HepG2 (cell line): ENCODE measurements at regions not wholly inside any gene's neighbourhood (a gene's known extent, or its start where the extent isn't known, plus 50 kb on each side); places are given as distances from the start of the nearest gene placed in this dataset.

Source experiments
- ATAC-seq: fragments of 200-7000 bp; cut with Tn5 transposase; 3 replicates; pipeline ENCODE4 v1.9.1; 2020; ENCODE audit warnings: mild to moderate bottlenecking, moderate library complexity
- BruUV-seq: library from RNA; stranded (reverse); fragments of 400-500 nt; replicated peaks from 2 replicates; lab custom pipeline; 2021; lab: Mats Ljungman, UMichigan
- CTCF ChIA-PET: fragments of 300-600 bp; formaldehyde crosslinking; extraction: SDS; loops from one replicate; lab custom pipeline; 2021; ENCODE audit warnings: low total read pairs, inconsistent platforms, low intra/inter-chr PET ratio; lab: Yijun Ruan, JAX
- POLR2A ChIA-PET: fragments of 350-600 bp; sonication (Branson Sonifier 250); formaldehyde crosslinking; loops from one replicate; lab custom pipeline; 2020; ENCODE audit warnings: antibody characterized with exemption, inconsistent platforms; lab: Yijun Ruan, JAX
- DNase-seq: peaks from one replicate; pipeline ENCODE4 v3.0.0-alpha.2; 2015; ENCODE audit warnings: low spot score
- FAIRE-seq: peaks from 3 replicates; lab custom pipeline; 2011; peaks lifted over from hg19 to GRCh38; lab: Jason Lieb, UNC
- H2AFZ ChIP-seq: one replicate; pipeline ENCODE4 v1.6.1; 2011; ENCODE audit warnings: low read length, inconsistent platforms
- H3K27ac ChIP-seq: fragments of 300-600 bp; 3 replicates; pipeline ENCODE4 v1.8.0; 2011; ENCODE audit warnings: mixed run types, mild to moderate bottlenecking, mixed read lengths, low read length, inconsistent platforms; ENCODE audit not compliant: insufficient read depth; ENCODE audit errors: extremely low read length
- H3K27me3 ChIP-seq, 2 experiments: fragments of 200-600 bp in 1 of 2; 2 replicates in 1 of 2; 3 replicates in 1 of 2; pipeline versions ENCODE4 v1.6.0 to v1.8.0; 2011; ENCODE audit warnings: low read length in 2 of 2, mild to moderate bottlenecking in 2 of 2, moderate library complexity in 2 of 2, inconsistent platforms in 1 of 2; ENCODE audit not compliant: insufficient read depth in 2 of 2, control insufficient read depth in 1 of 2
- H3K36me3 ChIP-seq, 2 experiments: fragments of 200-600 bp in 1 of 2; replicated peaks in 1 of 2; 2 replicates in 1 of 2; 3 replicates in 1 of 2; pipeline versions ENCODE4 v1.5.1 to v1.8.0; 2011; ENCODE audit warnings: low read length in 2 of 2, inconsistent platforms in 1 of 2; ENCODE audit not compliant: insufficient read depth in 2 of 2, control insufficient read depth in 1 of 2
- H3K4me1 ChIP-seq: 2 replicates; pipeline ENCODE4 v1.5.1; 2012; ENCODE audit warnings: low read length, inconsistent platforms; ENCODE audit not compliant: insufficient read depth
- H3K4me2 ChIP-seq: 2 replicates; pipeline ENCODE4 v1.6.0; 2011; ENCODE audit warnings: low read depth, low read length, inconsistent platforms
- H3K4me3 ChIP-seq, 3 experiments: fragments of 200-600 bp in 1 of 3; sonication (generic), shearing (Covaris generic) in 1 of 3; replicated peaks in 1 of 3; 2 replicates each; pipeline ENCODE4 v1.5.1; 2011 to 2016; ENCODE audit warnings: low read length in 3 of 3, inconsistent platforms in 2 of 3, low read depth in 2 of 3, mild to moderate bottlenecking in 2 of 3, control low read depth in 1 of 3, mixed read lengths in 1 of 3; ENCODE audit not compliant: insufficient read depth in 1 of 3
- H3K79me2 ChIP-seq: one replicate; pipeline ENCODE4 v1.6.1; 2011; ENCODE audit warnings: low read length, inconsistent platforms; ENCODE audit not compliant: insufficient read depth
- H3K9ac ChIP-seq: 2 replicates; pipeline ENCODE4 v1.6.0; 2011; ENCODE audit warnings: mild to moderate bottlenecking, low read depth, low read length, inconsistent platforms; ENCODE audit not compliant: insufficient read depth
- H3K9me3 ChIP-seq: 2 replicates; pipeline ENCODE4 v1.5.1; 2012; ENCODE audit warnings: mild to moderate bottlenecking, low read length
- H4K20me1 ChIP-seq: 2 replicates; pipeline ENCODE4 v1.6.0; 2011; ENCODE audit warnings: inconsistent platforms, mild to moderate bottlenecking, low read length, moderate library complexity; ENCODE audit not compliant: insufficient read depth
- BORCS8-MEF2B ChIP-seq: sonication (generic); formaldehyde crosslinking; IDR thresholded peaks from 2 replicates; pipeline ENCODE4 v1.8.0; 2022; ENCODE audit warnings: mild to moderate bottlenecking, missing genetic modification reagents
- GRHL1 ChIP-seq: sonication (generic); formaldehyde crosslinking; conservative IDR thresholded peaks from 2 replicates; pipeline ENCODE4 v1.8.0; 2022; ENCODE audit warnings: missing genetic modification reagents
- MXD4 ChIP-seq: IDR thresholded peaks from 2 replicates; pipeline ENCODE4 v1.6.1; 2016; ENCODE audit warnings: mild to moderate bottlenecking, missing biosample characterization, missing genetic modification reagents
- NFYB ChIP-seq: sonication (generic); formaldehyde crosslinking; IDR thresholded peaks from 2 replicates; pipeline ENCODE4 v1.4.0; 2020; ENCODE audit warnings: missing genetic modification reagents
- THAP11 ChIP-seq: IDR thresholded peaks from 2 replicates; pipeline ENCODE4 v1.6.1; 2016; ENCODE audit warnings: missing biosample characterization, missing genetic modification reagents
- THAP7 ChIP-seq: sonication (generic); formaldehyde crosslinking; IDR thresholded peaks from 2 replicates; pipeline ENCODE4 v1.8.1; 2023; ENCODE audit warnings: mild to moderate bottlenecking, missing genetic modification reagents
- ZBTB46 ChIP-seq: sonication (generic); formaldehyde crosslinking; IDR thresholded peaks from 2 replicates; pipeline ENCODE4 v1.4.0; 2020; ENCODE audit warnings: mild to moderate bottlenecking, missing genetic modification reagents, borderline replicate concordance
- WGBS: methylation state at CpG from one replicate; pipeline ENCODE4 v1.1.6; 2017; ENCODE audit warnings: low lambda C conversion rate; 5-methylcytosine and 5-hydroxymethylcytosine counted together
- in situ Hi-C: cut with HindIII; loops from 2 replicates; pipeline ENCODE4 v1.10.0; 2017; ENCODE audit warnings: low pct_unique_long_range_greater_than_20kb; ENCODE audit not compliant: extremely low pct_ligation_motif_present
- intact Hi-C: fragments of 100-400 bp; cut with micrococcal nuclease; formaldehyde crosslinking; loops from one replicate; pipeline ENCODE4 v1.10.0; 2022; ENCODE audit not compliant: unreplicated experiment
- TF ChIP-seq, protein P1 (sequence below): sonication (generic); formaldehyde crosslinking; IDR thresholded peaks from 2 replicates; pipeline ENCODE4 v1.4.0; 2020; ENCODE audit warnings: mild to moderate bottlenecking, missing genetic modification reagents

DNA sequence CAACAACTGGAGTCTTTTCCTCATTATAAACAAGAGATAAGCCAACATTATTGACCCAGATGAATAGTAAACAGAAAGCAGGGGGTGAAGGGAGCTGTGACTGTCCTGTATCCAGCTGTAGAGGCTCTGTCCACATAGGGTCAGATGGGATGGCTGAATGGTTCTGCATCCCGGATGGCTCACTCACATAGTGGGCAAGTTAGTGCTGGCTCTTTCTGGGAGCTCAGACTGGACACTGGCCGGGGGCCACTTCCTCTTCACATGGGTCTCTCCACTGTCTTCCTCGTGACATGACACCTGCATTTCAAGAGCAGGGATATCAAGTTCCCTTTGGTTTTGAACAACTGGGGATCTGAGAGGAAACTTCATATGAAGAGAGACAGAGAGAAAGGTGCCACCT, 969.6 kb upstream of the TMEM132C start (continued):
- TF ChIP-seq NFYB (no peak), THAP7 (CRISPR knock-in tag) (no peak), GRHL1 (CRISPR knock-in tag) (no peak), THAP11 (CRISPR knock-in tag) (no peak)

DNA sequence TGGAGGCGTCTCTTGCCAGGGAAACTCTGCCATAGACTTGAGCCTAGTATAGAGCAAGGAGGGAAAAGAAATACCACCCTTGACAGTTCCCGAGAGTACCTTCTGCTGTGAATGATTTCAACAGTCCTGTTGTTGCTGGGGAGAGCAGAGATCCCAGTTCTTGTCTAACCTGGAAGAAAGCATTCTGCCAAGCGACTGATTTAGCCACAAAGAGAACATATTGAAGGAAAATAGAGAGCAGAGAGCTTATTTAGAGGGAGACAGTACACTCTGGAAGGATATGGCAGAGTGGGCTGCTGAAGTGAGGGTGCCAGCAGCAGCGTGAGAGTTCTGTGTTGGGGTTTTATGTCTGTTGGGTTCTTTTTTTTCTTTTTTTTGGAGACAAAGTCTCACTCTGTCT, 966.9 kb upstream of the TMEM132C start:
- ChIA-PET CTCF (no interaction called here), POLR2A (no interaction called here)
- intact Hi-C loops: no loop called here
- Histone ChIP-seq H3K4me3 (no peak overlapping the region), H3K4me2 (no peak overlapping the region), H3K79me2 (no peaks in the 10 kb centered on the region), H3K27me3 (no peaks in the 10 kb centered on the region), H3K9ac (no peak overlapping the region), H4K20me1 (no peaks in the 10 kb centered on the region), H3K36me3 (no peaks in the 10 kb centered on the region), H3K9me3 (peaks cover 10% of the 10 kb centered on the region), H3K27ac (no peak overlapping the region), H2AFZ (no peak overlapping the region), H3K4me1 (no peaks in the 10 kb centered on the region)
- ATAC-seq (no peak), DNase-seq (no peak), FAIRE-seq (no peak)
- BruUV-seq: no TSS peak
- 2% methylated on average over 4 of the region's 4 CpGs for WGBS
- TF ChIP-seq, protein P1, sequence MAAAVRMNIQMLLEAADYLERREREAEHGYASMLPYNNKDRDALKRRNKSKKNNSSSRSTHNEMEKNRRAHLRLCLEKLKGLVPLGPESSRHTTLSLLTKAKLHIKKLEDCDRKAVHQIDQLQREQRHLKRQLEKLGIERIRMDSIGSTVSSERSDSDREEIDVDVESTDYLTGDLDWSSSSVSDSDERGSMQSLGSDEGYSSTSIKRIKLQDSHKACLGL (CRISPR knock-in tag): no peak
- TF ChIP-seq ZBTB46 (CRISPR knock-in tag) (no peak), MXD4 (CRISPR knock-in tag) (no peak), BORCS8-MEF2B (CRISPR knock-in tag) (no peak)
- in situ Hi-C loops: no loop called here
